PC-9 (cell line): ENCODE measurements at regions not wholly inside any gene's neighbourhood (a gene's known extent, or its start where the extent isn't known, plus 50 kb on each side); places are given as distances from the start of the nearest gene placed in this dataset.
A peak's percentile ranks its signal among the peaks of the same experiment; 100 is the strongest.

ENCODE experiments used
- BruUV-seq: library from RNA; stranded (reverse); fragments of 400-500 nt; replicated peaks from 2 replicates; lab custom pipeline; 2021; lab: Mats Ljungman, UMichigan
- CTCF ChIA-PET: fragments of 300-600 bp; sonication (Branson Sonifier 250); formaldehyde crosslinking; loops from one replicate; lab custom pipeline; 2022; ENCODE audit warnings: antibody characterized with exemption; lab: Charles Lee
- POLR2A ChIA-PET: fragments of 300-600 bp; sonication (Branson Sonifier 250); formaldehyde crosslinking; loops from one replicate; lab custom pipeline; 2022; ENCODE audit warnings: antibody characterized with exemption; ENCODE audit not compliant: unreplicated experiment; lab: Charles Lee
- DNase-seq, 2 experiments: peaks; one replicate each; pipeline versions ENCODE4 v3.0.0 to v3.0.0-alpha.2; 2015 to 2022; ENCODE audit warnings: mixed read lengths in 1 of 2
- H2AFZ ChIP-seq: fragments of 200-600 bp; sonication (generic); 2 replicates; pipeline ENCODE4 v1.8.1; 2017; ENCODE audit warnings: antibody characterized with exemption
- H3F3A ChIP-seq: fragments of 200-600 bp; sonication (generic); 2 replicates; pipeline ENCODE4 v1.8.1; 2017; ENCODE audit warnings: antibody characterized with exemption, mild to moderate bottlenecking, low read depth; ENCODE audit not compliant: insufficient read depth
- H3K27ac ChIP-seq: fragments of 200-600 bp; sonication (generic); 2 replicates; pipeline ENCODE4 v1.6.1; 2016; ENCODE audit warnings: mixed run types
- H3K27me3 ChIP-seq: fragments of 200-600 bp; sonication (generic); 2 replicates; pipeline ENCODE4 v1.6.1; 2016; ENCODE audit warnings: low read depth, mixed run types; ENCODE audit not compliant: insufficient read depth
- H3K36me3 ChIP-seq: fragments of 200-600 bp; sonication (generic); 2 replicates; pipeline ENCODE4 v1.6.1; 2016; ENCODE audit warnings: low read depth, mixed run types
- H3K4me1 ChIP-seq: fragments of 200-600 bp; sonication (generic); replicated peaks from 2 replicates; pipeline ENCODE4 v1.6.1; 2016; ENCODE audit warnings: mixed run types; ENCODE audit not compliant: insufficient read depth
- H3K4me2 ChIP-seq: fragments of 200-600 bp; sonication (generic); 2 replicates; pipeline ENCODE4 v1.6.1; 2017; ENCODE audit warnings: mixed run types
- H3K4me3 ChIP-seq: fragments of 200-600 bp; sonication (generic); 2 replicates; pipeline ENCODE4 v1.6.1; 2016; ENCODE audit warnings: mixed run types
- H3K79me2 ChIP-seq: fragments of 200-600 bp; sonication (generic); 2 replicates; pipeline ENCODE4 v1.6.1; 2017; ENCODE audit warnings: low read depth, mixed run types
- H3K9me2 ChIP-seq: fragments of 200-600 bp; sonication (generic); 2 replicates; pipeline ENCODE4 v1.8.1; 2017; ENCODE audit warnings: mild to moderate bottlenecking; ENCODE audit not compliant: insufficient read depth
- H3K9me3 ChIP-seq: fragments of 200-600 bp; sonication (generic); 2 replicates; pipeline ENCODE4 v1.8.1; 2016; ENCODE audit warnings: low read depth; ENCODE audit not compliant: insufficient read depth
- H4K20me1 ChIP-seq: fragments of 200-600 bp; sonication (generic); 2 replicates; pipeline ENCODE4 v1.8.1; 2017; ENCODE audit not compliant: insufficient read depth
- CTCF ChIP-seq: fragments of 200-600 bp; sonication (generic); conservative IDR thresholded peaks from 2 replicates; pipeline ENCODE4 v1.6.1; 2017; ENCODE audit warnings: mixed run types, antibody characterized with exemption, mild to moderate bottlenecking, moderate library complexity
- EZH2 ChIP-seq: fragments of 200-600 bp; sonication (generic); IDR thresholded peaks from 2 replicates; pipeline ENCODE4 v1.8.0; 2017; ENCODE audit warnings: antibody characterized with exemption, low read depth
- intact Hi-C: fragments of 100-400 bp; cut with micrococcal nuclease; formaldehyde crosslinking; loops from one replicate; pipeline ENCODE4 v1.10.0; 2022; ENCODE audit not compliant: unreplicated experiment

- Histone ChIP-seq H2AFZ (peak overlapping the region; percentile 74), H3K9me3 (no peaks in the 10 kb centered on the region), H3K4me1 (0 out of 2 replicates have a peak, but pooled peaks cover 4% of the 10 kb centered on the region), H3K4me3 (peak overlapping the region; percentile 56; the same call in 1 of the 2 replicates), H3K79me2 (no peaks in the 10 kb centered on the region), H3K9me2 (no peaks in the 10 kb centered on the region), H3K27me3 (no peaks in the 10 kb centered on the region), H3F3A (peaks cover 11% of the 10 kb centered on the region), H3K4me2 (peak overlapping the region; percentile 23), H3K27ac (peak overlapping the region; percentile 82), H3K36me3 (no peaks in the 10 kb centered on the region), H4K20me1 (no peaks in the 10 kb centered on the region)
- DNase-seq: peak; percentile 15 to 83
- no TSS peak for BruUV-seq
- no peak for TF ChIP-seq CTCF
- TF ChIP-seq EZH2: no peak
- POLR2A ChIA-PET: interaction anchor here (0.7 kb wide), 1 partner anchor 1261 kb away, joined by 3 read pairs; no protein-coding TSS in a partner anchor
- intact Hi-C loops: no loop called here
- CTCF ChIA-PET: no interaction called here
These were observed 1375.4 kb upstream of the CELF4 start for GRCh38 chr18:38940863-38941531.

GRCh38 chr18:38940475-38940862 lies 1374.9 kb upstream of the CELF4 start:
- Histone ChIP-seq H3K27ac (peak overlapping the region; percentile 82), H3K36me3 (no peaks in the 10 kb centered on the region), H3F3A (peaks cover 11% of the 10 kb centered on the region), H4K20me1 (no peaks in the 10 kb centered on the region), H3K79me2 (no peaks in the 10 kb centered on the region), H3K4me1 (0 out of 2 replicates have a peak, but pooled peaks cover 4% of the 10 kb centered on the region), H3K9me3 (no peaks in the 10 kb centered on the region), H3K27me3 (no peaks in the 10 kb centered on the region), H3K4me2 (peak overlapping the region; percentile 21; the same call in 1 of the 2 replicates), H3K9me2 (no peaks in the 10 kb centered on the region), H2AFZ (no peak overlapping the region), H3K4me3 (peak overlapping the region; percentile 17; the same call in 1 of the 2 replicates)
- DNase-seq: no peak
- BruUV-seq: no TSS peak
- TF ChIP-seq EZH2 (no peak), CTCF (no peak)
- intact Hi-C loops: no loop called here
- ChIA-PET CTCF (no interaction called here), POLR2A (interaction anchor here (0.7 kb wide), 1 partner anchor 1262 kb away, joined by 3 read pairs; no protein-coding TSS in a partner anchor)

- H2AFZ ChIP-seq: no peak overlapping the region
- intact Hi-C loops: no loop called here
- no peaks in the 10 kb centered on the region for H3K9me3 ChIP-seq
- DNase-seq: no peak
- no peaks in the 10 kb centered on the region for H4K20me1 ChIP-seq
- no TSS peak for BruUV-seq
- H3K4me2 ChIP-seq: no peak overlapping the region
- no peaks in the 10 kb centered on the region for H3K27me3 ChIP-seq
- no peaks in the 10 kb centered on the region for H3K79me2 ChIP-seq
- no peaks in the 10 kb centered on the region for H3K4me1 ChIP-seq
- POLR2A ChIA-PET: no interaction called here
- H3K27ac ChIP-seq: no peak overlapping the region
- TF ChIP-seq EZH2 (no peak), CTCF (no peak)
- H3K4me3 ChIP-seq: no peak overlapping the region
- CTCF ChIA-PET: no interaction called here
- no peaks in the 10 kb centered on the region for H3K36me3 ChIP-seq
- no peaks in the 10 kb centered on the region for H3F3A ChIP-seq
- no peaks in the 10 kb centered on the region for H3K9me2 ChIP-seq
These were observed 1368.4 kb upstream of the CELF4 start for GRCh38 chr18:38933910-38934510.
